PFSK-1 (cell line): ENCODE measurements at regions not wholly inside any gene's neighbourhood (a gene's known extent, or its start where the extent isn't known, plus 50 kb on each side); places are given as distances from the start of the nearest gene placed in this dataset.

Experiments
- SIN3A ChIP-seq: IDR thresholded peaks from 2 replicates; pipeline ENCODE4 v1.6.1; 2012; ENCODE audit warnings: mild to moderate bottlenecking, low read length, moderate library complexity, borderline replicate concordance; ENCODE audit not compliant: insufficient read depth
- TAF1 ChIP-seq: IDR thresholded peaks from 2 replicates; pipeline ENCODE4 v1.6.1; 2012; ENCODE audit warnings: low read length, control low read depth, borderline replicate concordance; ENCODE audit not compliant: insufficient read depth
- TF ChIP-seq, protein P1 (sequence below), 2 experiments: IDR thresholded peaks; 2 replicates each; pipeline versions ENCODE4 v1.6.1 to v1.8.0; 2011 to 2012; ENCODE audit warnings: low read depth in 2 of 2, low read length in 2 of 2, control low read depth in 1 of 2, inconsistent platforms in 1 of 2, mild to moderate bottlenecking in 1 of 2, moderate library complexity in 1 of 2; ENCODE audit not compliant: insufficient read depth in 1 of 2

- TF ChIP-seq, protein P1, sequence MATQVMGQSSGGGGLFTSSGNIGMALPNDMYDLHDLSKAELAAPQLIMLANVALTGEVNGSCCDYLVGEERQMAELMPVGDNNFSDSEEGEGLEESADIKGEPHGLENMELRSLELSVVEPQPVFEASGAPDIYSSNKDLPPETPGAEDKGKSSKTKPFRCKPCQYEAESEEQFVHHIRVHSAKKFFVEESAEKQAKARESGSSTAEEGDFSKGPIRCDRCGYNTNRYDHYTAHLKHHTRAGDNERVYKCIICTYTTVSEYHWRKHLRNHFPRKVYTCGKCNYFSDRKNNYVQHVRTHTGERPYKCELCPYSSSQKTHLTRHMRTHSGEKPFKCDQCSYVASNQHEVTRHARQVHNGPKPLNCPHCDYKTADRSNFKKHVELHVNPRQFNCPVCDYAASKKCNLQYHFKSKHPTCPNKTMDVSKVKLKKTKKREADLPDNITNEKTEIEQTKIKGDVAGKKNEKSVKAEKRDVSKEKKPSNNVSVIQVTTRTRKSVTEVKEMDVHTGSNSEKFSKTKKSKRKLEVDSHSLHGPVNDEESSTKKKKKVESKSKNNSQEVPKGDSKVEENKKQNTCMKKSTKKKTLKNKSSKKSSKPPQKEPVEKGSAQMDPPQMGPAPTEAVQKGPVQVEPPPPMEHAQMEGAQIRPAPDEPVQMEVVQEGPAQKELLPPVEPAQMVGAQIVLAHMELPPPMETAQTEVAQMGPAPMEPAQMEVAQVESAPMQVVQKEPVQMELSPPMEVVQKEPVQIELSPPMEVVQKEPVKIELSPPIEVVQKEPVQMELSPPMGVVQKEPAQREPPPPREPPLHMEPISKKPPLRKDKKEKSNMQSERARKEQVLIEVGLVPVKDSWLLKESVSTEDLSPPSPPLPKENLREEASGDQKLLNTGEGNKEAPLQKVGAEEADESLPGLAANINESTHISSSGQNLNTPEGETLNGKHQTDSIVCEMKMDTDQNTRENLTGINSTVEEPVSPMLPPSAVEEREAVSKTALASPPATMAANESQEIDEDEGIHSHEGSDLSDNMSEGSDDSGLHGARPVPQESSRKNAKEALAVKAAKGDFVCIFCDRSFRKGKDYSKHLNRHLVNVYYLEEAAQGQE (IDR thresholded peaks at IDR 0.05; ENCODE audit: insufficient read depth in 1 of 2, low read depth in 2 of 2, low read length in 2 of 2) = no peak
- TF ChIP-seq SIN3A (no peak), TAF1 (no peak)
These were observed 135.2 kb downstream of the BUB3 start for GRCh38 chr10:123289432-123289831.
